ENCODE measurements at regions not wholly inside any gene's neighbourhood (a gene's known extent, or its start where the extent isn't known, plus 50 kb on each side); places are given as distances from the start of the nearest gene placed in this dataset.

DNA sequence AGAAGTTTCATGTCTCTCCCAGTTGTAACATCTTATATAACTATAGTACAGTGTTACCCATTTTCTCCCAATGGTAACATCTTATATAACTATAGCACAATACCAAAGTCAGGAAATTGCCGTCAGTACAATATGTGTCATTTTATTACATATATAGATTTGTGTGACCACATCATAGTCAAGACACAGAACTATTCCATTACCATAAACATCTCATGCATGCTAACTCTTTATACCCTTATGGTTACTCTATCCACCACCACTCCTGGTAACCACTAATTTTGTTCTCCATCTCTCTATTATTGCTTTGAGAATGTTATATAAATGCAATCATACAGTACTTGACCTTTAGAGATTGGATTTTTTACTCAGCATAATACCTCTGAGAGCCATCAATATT is 120.7 kb downstream of the BACH1 start:
- ATAC-seq (no peak), DNase-seq (no peak)
- no peak for TF ChIP-seq POLR2A (IDR thresholded peaks at IDR 0.05)
- no peak for TF ChIP-seq CTCF (IDR thresholded peaks at IDR 0.05 in 4 of 5, conservative IDR thresholded peaks at IDR 0.05 in 1 of 5)
- Histone ChIP-seq H3K27ac (no peak overlapping the region), H3K4me1 (no peaks in the 10 kb centered on the region), H3K4me3 (no peak overlapping the region), H3K9me3 (no peaks in the 10 kb centered on the region), H3K27me3 (no peaks in the 10 kb centered on the region), H3K36me3 (no peaks in the 10 kb centered on the region)
- in situ Hi-C loops (cut with MboI; ENCODE audit: low sequenced_read_pairs in 4 of 4) (no loop called here), intact Hi-C loops (cut with DNase I; ENCODE audit: low total_unique reads) (no loop called here)

GRCh38 chr21:29423099-29423870 is 124.6 kb downstream of the BACH1 start:
- no peaks in the 10 kb centered on the region for H3K4me1 ChIP-seq
- TF ChIP-seq CTCF (IDR thresholded peaks at IDR 0.05 in 4 of 5, conservative IDR thresholded peaks at IDR 0.05 in 1 of 5) (no peak), POLR2A (IDR thresholded peaks at IDR 0.05) (no peak)
- intact Hi-C loops (cut with DNase I; ENCODE audit: low total_unique reads) (no loop called here), in situ Hi-C loops (cut with MboI; ENCODE audit: low sequenced_read_pairs in 4 of 4) (no loop called here)
- no peak overlapping the region for H3K27ac ChIP-seq
- H3K36me3 ChIP-seq, result no peaks in the 10 kb centered on the region
- H3K9me3 ChIP-seq, result no peaks in the 10 kb centered on the region
- H3K4me3 ChIP-seq, result no peak overlapping the region
- ATAC-seq, result no peak
- no peaks in the 10 kb centered on the region for H3K27me3 ChIP-seq
- DNase-seq, result no peak

GRCh38 chr21:29424728-29425127 is 126.0 kb downstream of the BACH1 start:
- Histone ChIP-seq H3K27ac (no peak overlapping the region), H3K4me1 (no peaks in the 10 kb centered on the region), H3K9me3 (no peaks in the 10 kb centered on the region), H3K4me3 (no peak overlapping the region), H3K27me3 (no peaks in the 10 kb centered on the region), H3K36me3 (no peaks in the 10 kb centered on the region)
- in situ Hi-C loops (cut with MboI; ENCODE audit: low sequenced_read_pairs in 4 of 4) (no loop called here), intact Hi-C loops (cut with DNase I; ENCODE audit: low total_unique reads) (no loop called here)
- DNase-seq (no peak), ATAC-seq (no peak)
- TF ChIP-seq POLR2A (IDR thresholded peaks at IDR 0.05) (no peak), CTCF (IDR thresholded peaks at IDR 0.05 in 4 of 5, conservative IDR thresholded peaks at IDR 0.05 in 1 of 5) (no peak)

DNA sequence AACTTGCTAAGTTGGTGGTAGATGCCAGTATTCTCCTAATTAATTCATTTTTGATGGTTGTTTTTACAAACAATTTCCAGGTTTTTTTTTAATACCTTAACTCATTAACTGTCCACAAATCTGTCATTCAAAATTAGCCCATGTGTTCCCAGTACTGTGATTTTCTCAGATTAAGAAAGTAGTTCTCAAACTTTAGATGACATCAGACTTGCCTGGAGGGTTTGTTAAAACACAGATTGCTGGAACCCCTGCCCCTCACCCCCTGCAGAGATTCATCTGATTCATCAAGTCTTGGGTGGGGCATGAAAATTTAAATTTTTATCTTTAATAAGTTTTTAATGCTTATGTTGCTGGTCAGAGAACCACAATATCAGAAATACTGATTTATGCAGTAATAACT is 130.5 kb downstream of the BACH1 start:
- intact Hi-C loops (cut with DNase I; ENCODE audit: low total_unique reads) (no loop called here), in situ Hi-C loops (cut with MboI; ENCODE audit: low sequenced_read_pairs in 4 of 4) (no loop called here)
- no peak for TF ChIP-seq POLR2A (IDR thresholded peaks at IDR 0.05)
- no peak for TF ChIP-seq CTCF (IDR thresholded peaks at IDR 0.05 in 4 of 5, conservative IDR thresholded peaks at IDR 0.05 in 1 of 5)
- ATAC-seq (no peak), DNase-seq (no peak)
- Histone ChIP-seq H3K27ac (no peak overlapping the region), H3K27me3 (no peaks in the 10 kb centered on the region), H3K4me3 (no peak overlapping the region), H3K36me3 (no peaks in the 10 kb centered on the region), H3K4me1 (no peaks in the 10 kb centered on the region), H3K9me3 (no peaks in the 10 kb centered on the region)

- intact Hi-C loops (cut with DNase I; ENCODE audit: low total_unique reads) (no loop called here), in situ Hi-C loops (cut with MboI; ENCODE audit: low sequenced_read_pairs in 4 of 4) (no loop called here)
- ATAC-seq, result no peak
- no peak for TF ChIP-seq POLR2A (IDR thresholded peaks at IDR 0.05)
- no peak for TF ChIP-seq CTCF (IDR thresholded peaks at IDR 0.05 in 4 of 5, conservative IDR thresholded peaks at IDR 0.05 in 1 of 5)
- no peak overlapping the region for H3K27ac ChIP-seq
- no peak overlapping the region for H3K4me3 ChIP-seq
- H3K27me3 ChIP-seq, result no peaks in the 10 kb centered on the region
- no peak for DNase-seq
- H3K36me3 ChIP-seq, result no peaks in the 10 kb centered on the region
- H3K9me3 ChIP-seq, result no peaks in the 10 kb centered on the region
- no peaks in the 10 kb centered on the region for H3K4me1 ChIP-seq
These were observed 131.3 kb downstream of the BACH1 start for GRCh38 chr21:29430030-29430429.
